HepG2 (cell line): ENCODE measurements at regions not wholly inside any gene's neighbourhood (a gene's known extent, or its start where the extent isn't known, plus 50 kb on each side); places are given as distances from the start of the nearest gene placed in this dataset.

Experiments used
- ATAC-seq: fragments of 200-7000 bp; cut with Tn5 transposase; 3 replicates; pipeline ENCODE4 v1.9.1; 2020; ENCODE audit warnings: mild to moderate bottlenecking, moderate library complexity
- BruUV-seq: library from RNA; stranded (reverse); fragments of 400-500 nt; replicated peaks from 2 replicates; lab custom pipeline; 2021; lab: Mats Ljungman, UMichigan
- CTCF ChIA-PET: fragments of 300-600 bp; formaldehyde crosslinking; extraction: SDS; loops from one replicate; lab custom pipeline; 2021; ENCODE audit warnings: low total read pairs, inconsistent platforms, low intra/inter-chr PET ratio; lab: Yijun Ruan, JAX
- POLR2A ChIA-PET: fragments of 350-600 bp; sonication (Branson Sonifier 250); formaldehyde crosslinking; loops from one replicate; lab custom pipeline; 2020; ENCODE audit warnings: antibody characterized with exemption, inconsistent platforms; lab: Yijun Ruan, JAX
- DNase-seq: peaks from one replicate; pipeline ENCODE4 v3.0.0-alpha.2; 2015; ENCODE audit warnings: low spot score
- FAIRE-seq: peaks from 3 replicates; lab custom pipeline; 2011; peaks lifted over from hg19 to GRCh38; lab: Jason Lieb, UNC
- H2AFZ ChIP-seq: one replicate; pipeline ENCODE4 v1.6.1; 2011; ENCODE audit warnings: low read length, inconsistent platforms
- H3K27ac ChIP-seq: fragments of 300-600 bp; 3 replicates; pipeline ENCODE4 v1.8.0; 2011; ENCODE audit warnings: mixed run types, mild to moderate bottlenecking, mixed read lengths, low read length, inconsistent platforms; ENCODE audit not compliant: insufficient read depth; ENCODE audit errors: extremely low read length
- H3K27me3 ChIP-seq, 2 experiments: fragments of 200-600 bp in 1 of 2; 2 replicates in 1 of 2; 3 replicates in 1 of 2; pipeline versions ENCODE4 v1.6.0 to v1.8.0; 2011; ENCODE audit warnings: low read length in 2 of 2, mild to moderate bottlenecking in 2 of 2, moderate library complexity in 2 of 2, inconsistent platforms in 1 of 2; ENCODE audit not compliant: insufficient read depth in 2 of 2, control insufficient read depth in 1 of 2
- H3K36me3 ChIP-seq, 2 experiments: fragments of 200-600 bp in 1 of 2; replicated peaks in 1 of 2; 2 replicates in 1 of 2; 3 replicates in 1 of 2; pipeline versions ENCODE4 v1.5.1 to v1.8.0; 2011; ENCODE audit warnings: low read length in 2 of 2, inconsistent platforms in 1 of 2; ENCODE audit not compliant: insufficient read depth in 2 of 2, control insufficient read depth in 1 of 2
- H3K4me1 ChIP-seq: 2 replicates; pipeline ENCODE4 v1.5.1; 2012; ENCODE audit warnings: low read length, inconsistent platforms; ENCODE audit not compliant: insufficient read depth
- H3K4me2 ChIP-seq: 2 replicates; pipeline ENCODE4 v1.6.0; 2011; ENCODE audit warnings: low read depth, low read length, inconsistent platforms
- H3K4me3 ChIP-seq, 3 experiments: fragments of 200-600 bp in 1 of 3; sonication (generic), shearing (Covaris generic) in 1 of 3; replicated peaks in 1 of 3; 2 replicates each; pipeline ENCODE4 v1.5.1; 2011 to 2016; ENCODE audit warnings: low read length in 3 of 3, inconsistent platforms in 2 of 3, low read depth in 2 of 3, mild to moderate bottlenecking in 2 of 3, control low read depth in 1 of 3, mixed read lengths in 1 of 3; ENCODE audit not compliant: insufficient read depth in 1 of 3
- H3K79me2 ChIP-seq: one replicate; pipeline ENCODE4 v1.6.1; 2011; ENCODE audit warnings: low read length, inconsistent platforms; ENCODE audit not compliant: insufficient read depth
- H3K9ac ChIP-seq: 2 replicates; pipeline ENCODE4 v1.6.0; 2011; ENCODE audit warnings: mild to moderate bottlenecking, low read depth, low read length, inconsistent platforms; ENCODE audit not compliant: insufficient read depth
- H3K9me3 ChIP-seq: 2 replicates; pipeline ENCODE4 v1.5.1; 2012; ENCODE audit warnings: mild to moderate bottlenecking, low read length
- H4K20me1 ChIP-seq: 2 replicates; pipeline ENCODE4 v1.6.0; 2011; ENCODE audit warnings: inconsistent platforms, mild to moderate bottlenecking, low read length, moderate library complexity; ENCODE audit not compliant: insufficient read depth
- SMC3 ChIP-seq: IDR thresholded peaks from 2 replicates; pipeline ENCODE4 v1.6.1; 2011; ENCODE audit warnings: low read length, improper control_type of control experiment
- SRF ChIP-seq: IDR thresholded peaks from 2 replicates; pipeline ENCODE4 v1.6.1; 2011; ENCODE audit warnings: mild to moderate bottlenecking, low read depth, low read length, moderate library complexity
- STAG1 ChIP-seq: sonication (generic); formaldehyde crosslinking; IDR thresholded peaks from 2 replicates; pipeline ENCODE4 v1.4.0; 2020; ENCODE audit warnings: missing genetic modification reagents
- YEATS2 ChIP-seq: sonication (generic); formaldehyde crosslinking; IDR thresholded peaks from 2 replicates; pipeline ENCODE4 v1.4.0; 2020; ENCODE audit warnings: missing genetic modification reagents, borderline replicate concordance
- ZFY ChIP-seq: sonication (generic); formaldehyde crosslinking; IDR thresholded peaks from 2 replicates; pipeline ENCODE4 v1.4.0; 2020; ENCODE audit warnings: missing genetic modification reagents
- ZNF121 ChIP-seq: sonication (generic); formaldehyde crosslinking; IDR thresholded peaks from 2 replicates; pipeline ENCODE4 v1.5.0; 2020; ENCODE audit warnings: mild to moderate bottlenecking, missing genetic modification reagents
- ZNF124 ChIP-seq: sonication (generic); formaldehyde crosslinking; IDR thresholded peaks from 2 replicates; pipeline ENCODE4 v1.4.0; 2020; ENCODE audit warnings: missing genetic modification reagents
- ZNF136 ChIP-seq: sonication (generic); formaldehyde crosslinking; IDR thresholded peaks from 2 replicates; pipeline ENCODE4 v1.8.1; 2022; ENCODE audit warnings: low read depth, mild to moderate bottlenecking, moderate library complexity, missing genetic modification reagents
- ZNF768 ChIP-seq: sonication (generic); formaldehyde crosslinking; IDR thresholded peaks from 2 replicates; pipeline ENCODE4 v1.4.0; 2020; ENCODE audit warnings: missing genetic modification reagents
- WGBS: methylation state at CpG from one replicate; pipeline ENCODE4 v1.1.6; 2017; ENCODE audit warnings: low lambda C conversion rate; 5-methylcytosine and 5-hydroxymethylcytosine counted together
- in situ Hi-C: cut with HindIII; loops from 2 replicates; pipeline ENCODE4 v1.10.0; 2017; ENCODE audit warnings: low pct_unique_long_range_greater_than_20kb; ENCODE audit not compliant: extremely low pct_ligation_motif_present
- intact Hi-C: fragments of 100-400 bp; cut with micrococcal nuclease; formaldehyde crosslinking; loops from one replicate; pipeline ENCODE4 v1.10.0; 2022; ENCODE audit not compliant: unreplicated experiment

- WGBS = 82% methylated on average over 1 of the region's 1 CpG
- POLR2A ChIA-PET = interaction anchor here (1.6 kb wide), 1 partner anchor 15 kb away, joined by 4 read pairs; no protein-coding TSS in a partner anchor
- DNase-seq (no peak), FAIRE-seq (no peak), ATAC-seq (no peak)
- Histone ChIP-seq H3K27ac (no peak overlapping the region), H3K4me2 (0 out of 2 replicates have a peak overlapping the region, but pooled peaks have one; percentile 8), H3K4me3 (no peak overlapping the region), H4K20me1 (no peaks in the 10 kb centered on the region), H3K36me3 (no peaks in the 10 kb centered on the region), H3K9ac (no peak overlapping the region), H2AFZ (no peak overlapping the region), H3K79me2 (no peaks in the 10 kb centered on the region), H3K4me1 (peaks cover 32% of the 10 kb centered on the region), H3K27me3 (peaks cover 4 to 33% of the 10 kb centered on the region in 2 experiments; a peak in 3 of 5 replicates), H3K9me3 (peaks cover 6% of the 10 kb centered on the region; the same call in 1 of the 2 replicates)
- intact Hi-C loops = no loop called here
- CTCF ChIA-PET = no interaction called here
- BruUV-seq = no TSS peak
- in situ Hi-C loops = no loop called here
- no peak for TF ChIP-seq SRF
- no peak for TF ChIP-seq ZFY (CRISPR knock-in tag)
- no peak for TF ChIP-seq ZNF124 (CRISPR knock-in tag)
- 0 out of 2 replicates have a peak, but pooled peaks have one; percentile 32 for TF ChIP-seq ZNF121 (CRISPR knock-in tag)
Observed at GRCh38 chr7:358352-358751, 68.4 kb downstream of the FOXL3 start.

- peak; percentile 40; the same call in 2 of the 3 replicates for ATAC-seq
- no peak overlapping the region for H3K4me2 ChIP-seq
- H3K27me3 ChIP-seq = peaks cover 5 to 30% of the 10 kb centered on the region in 2 experiments; a peak in 3 of 5 replicates
- H3K79me2 ChIP-seq = no peaks in the 10 kb centered on the region
- H3K4me3 ChIP-seq = no peak overlapping the region
- no peaks in the 10 kb centered on the region for H3K36me3 ChIP-seq
- H3K4me1 ChIP-seq = peaks cover 32% of the 10 kb centered on the region
- no peak for DNase-seq
- in situ Hi-C loops (no loop called here), intact Hi-C loops (no loop called here)
- TF ChIP-seq SMC3 (no peak), STAG1 (CRISPR knock-in tag) (peak; percentile 37; the same call in 1 of the 2 replicates), ZNF768 (CRISPR knock-in tag) (0 out of 2 replicates have a peak, but pooled peaks have one; percentile 50), YEATS2 (no peak), ZNF136 (CRISPR knock-in tag) (no peak)
- no peak for FAIRE-seq
- no peak overlapping the region for H3K9ac ChIP-seq
- ChIA-PET POLR2A (no interaction called here), CTCF (no interaction called here)
- no TSS peak for BruUV-seq
- no peak overlapping the region for H2AFZ ChIP-seq
- H3K27ac ChIP-seq = no peak overlapping the region
- peaks cover 6% of the 10 kb centered on the region; the same call in 1 of the 2 replicates for H3K9me3 ChIP-seq
- no peaks in the 10 kb centered on the region for H4K20me1 ChIP-seq
- 29% methylated on average over 10 of the region's 19 CpGs for WGBS
Observed at GRCh38 chr7:359226-359765, 69.3 kb downstream of the FOXL3 start.
